A549 (cell line): ENCODE measurements at regions not wholly inside any gene's neighbourhood (a gene's known extent, or its start where the extent isn't known, plus 50 kb on each side); places are given as distances from the start of the nearest gene placed in this dataset.

Experiments
- ATAC-seq, 2 experiments: fragments of 200-7000 bp in 1 of 2; fragments of >200 bp in 1 of 2; cut with Nextera tagmentation in 1 of 2; cut with Tn5 transposase in 1 of 2; 3 replicates each; pipeline versions ENCODE4 v1.8.0 to v1.9.1; 2018 to 2020; ENCODE audit warnings: mild to moderate bottlenecking in 1 of 2, moderate library complexity in 1 of 2
- CTCF ChIA-PET: fragments of 300-600 bp; sonication (Branson Sonifier 250); formaldehyde crosslinking; extraction: SDS; loops from one replicate; lab custom pipeline; 2021; ENCODE audit warnings: antibody characterized with exemption, inconsistent platforms; lab: Yijun Ruan, JAX
- POLR2A ChIA-PET: fragments of 350-600 bp; formaldehyde crosslinking; extraction: SDS; loops from one replicate; lab custom pipeline; 2021; ENCODE audit warnings: antibody characterized with exemption, inconsistent platforms; lab: Yijun Ruan, JAX
- DNase-seq, 2 experiments: peaks; one replicate each; pipeline versions ENCODE4 v3.0.0 to v3.0.0-alpha.2; 2011 to 2016; ENCODE audit warnings: low read depth in 1 of 2, low spot score in 1 of 2
- FAIRE-seq: peaks from 2 replicates; lab custom pipeline; 2011; peaks lifted over from hg19 to GRCh38; lab: Jason Lieb, UNC
- H3K27ac ChIP-seq, 2 experiments: fragments of >200 bp; sonication (Bioruptor Twin); formaldehyde crosslinking; 3 replicates each; pipeline ENCODE4 v1.5.1; 2016 to 2017
- H3K4me1 ChIP-seq: fragments of >200 bp; sonication (Bioruptor Twin); formaldehyde crosslinking; 3 replicates; pipeline ENCODE4 v1.6.1; 2016
- H3K4me2 ChIP-seq: fragments of >200 bp; sonication (Bioruptor Twin); formaldehyde crosslinking; 3 replicates; pipeline ENCODE4 v1.6.1; 2016
- H3K4me3 ChIP-seq: fragments of >200 bp; sonication (Bioruptor Twin); formaldehyde crosslinking; 3 replicates; pipeline ENCODE4 v1.5.1; 2016
- H3K9me3 ChIP-seq: fragments of >200 bp; sonication (Bioruptor Twin); formaldehyde crosslinking; 3 replicates; pipeline ENCODE4 v1.6.1; 2016
- ATOH8 ChIP-seq: fragments of 250-450 bp; sonication (Bioruptor Pico); IDR thresholded peaks from 2 replicates; pipeline ENCODE4 v1.5.0; 2020; ENCODE audit warnings: low read depth, mild to moderate bottlenecking, moderate library complexity
- CEBPB ChIP-seq, 2 experiments: fragments of >200 bp in 1 of 2; sonication (Bioruptor Twin) in 1 of 2; formaldehyde crosslinking in 1 of 2; IDR thresholded peaks; 2 replicates each; pipeline ENCODE4 v1.6.1; 2012 to 2016
- CHD4 ChIP-seq: fragments of 200-600 bp; sonication (generic); IDR thresholded peaks from 2 replicates; pipeline ENCODE4 v1.6.1; 2016; ENCODE audit warnings: antibody characterized with exemption, mild to moderate bottlenecking, borderline replicate concordance
- EHF ChIP-seq: fragments of 250-450 bp; sonication (Bioruptor Pico); IDR thresholded peaks from 2 replicates; pipeline ENCODE4 v1.5.0; 2020; ENCODE audit warnings: mild to moderate bottlenecking
- EP300 ChIP-seq, 2 experiments: fragments of >200 bp; sonication (Bioruptor Twin); formaldehyde crosslinking; IDR thresholded peaks; 2 replicates in 1 of 2; 3 replicates in 1 of 2; pipeline ENCODE4 v1.6.1; 2016 to 2017
- FOXS1 ChIP-seq: fragments of 250-450 bp; sonication (Bioruptor Pico); IDR thresholded peaks from 2 replicates; pipeline ENCODE4 v1.5.0; 2020; ENCODE audit warnings: mild to moderate bottlenecking, moderate library complexity
- HES2 ChIP-seq: fragments of >200 bp; sonication (Bioruptor Twin); formaldehyde crosslinking; IDR thresholded peaks from 2 replicates; pipeline ENCODE4 v1.6.1; 2016
- HOXB5 ChIP-seq: fragments of 250-450 bp; sonication (Bioruptor Pico); IDR thresholded peaks from 2 replicates; pipeline ENCODE4 v1.5.0; 2020; ENCODE audit warnings: mild to moderate bottlenecking, moderate library complexity
- KDM1A ChIP-seq: fragments of 200-600 bp; sonication (generic); IDR thresholded peaks from 2 replicates; pipeline ENCODE4 v1.6.1; 2016; ENCODE audit warnings: low read depth, mild to moderate bottlenecking
- KDM5A ChIP-seq: fragments of 200-600 bp; sonication (generic); IDR thresholded peaks from 2 replicates; pipeline ENCODE4 v1.6.1; 2016; ENCODE audit warnings: antibody characterized with exemption, mild to moderate bottlenecking
- MAFK ChIP-seq: fragments of 450-650 bp; IDR thresholded peaks from 2 replicates; pipeline ENCODE4 v1.6.1; 2014; ENCODE audit not compliant: partially characterized antibody
- MAZ ChIP-seq: fragments of 150-350 bp; IDR thresholded peaks from 2 replicates; pipeline ENCODE4 v1.6.1; 2014; ENCODE audit warnings: antibody characterized with exemption, low read depth, low read length, borderline replicate concordance
- MYC ChIP-seq: IDR thresholded peaks from 2 replicates; pipeline ENCODE4 v1.6.1; 2012; ENCODE audit warnings: mild to moderate bottlenecking, inconsistent platforms, low read length, improper control_type of control experiment, borderline replicate concordance
- NFE2L2 ChIP-seq: fragments of 150-350 bp; conservative IDR thresholded peaks from 2 replicates; pipeline ENCODE4 v1.6.1; 2014; ENCODE audit warnings: low read length
- NPAS2 ChIP-seq: fragments of 250-450 bp; sonication (Bioruptor Pico); IDR thresholded peaks from 2 replicates; pipeline ENCODE4 v1.8.0; 2022; ENCODE audit warnings: mild to moderate bottlenecking, moderate library complexity, borderline replicate concordance
- NR3C1 ChIP-seq: fragments of >200 bp; sonication (Bioruptor Twin); formaldehyde crosslinking; IDR thresholded peaks from 3 replicates; pipeline ENCODE4 v1.6.1; 2017
- PHF8 ChIP-seq: fragments of 200-600 bp; sonication (generic); IDR thresholded peaks from 2 replicates; pipeline ENCODE4 v1.6.1; 2016; ENCODE audit warnings: low read depth, mild to moderate bottlenecking, antibody characterized with exemption, moderate library complexity, borderline replicate concordance
- RAD21 ChIP-seq, 2 experiments: fragments of >200 bp in 1 of 2; sonication (Bioruptor Twin) in 1 of 2; formaldehyde crosslinking in 1 of 2; IDR thresholded peaks in 1 of 2; conservative IDR thresholded peaks in 1 of 2; 2 replicates in 1 of 2; 3 replicates in 1 of 2; pipeline ENCODE4 v1.6.1; 2012 to 2018; ENCODE audit warnings: inconsistent platforms in 1 of 2
- REST ChIP-seq: fragments of 200-600 bp; sonication (generic); IDR thresholded peaks from 2 replicates; pipeline ENCODE4 v1.6.1; 2016; ENCODE audit warnings: antibody characterized with exemption, mild to moderate bottlenecking, moderate library complexity
- RNF2 ChIP-seq: fragments of 200-600 bp; sonication (generic); IDR thresholded peaks from 2 replicates; pipeline ENCODE4 v1.6.1; 2016; ENCODE audit warnings: low read depth, mild to moderate bottlenecking, antibody characterized with exemption, moderate library complexity, borderline replicate concordance
- TP53 ChIP-seq: fragments of 250-450 bp; sonication (Bioruptor Pico); IDR thresholded peaks from 2 replicates; pipeline ENCODE4 v1.5.0; 2021; ENCODE audit warnings: mild to moderate bottlenecking, moderate library complexity
- WGBS: methylation state at CpG from one replicate; pipeline ENCODE4 v1.1.6; 2017; ENCODE audit errors: missing lambda C conversion rate; 5-methylcytosine and 5-hydroxymethylcytosine counted together
- TF ChIP-seq, protein P1 (sequence below): IDR thresholded peaks from 2 replicates; pipeline ENCODE4 v1.6.1; 2012

GRCh38 chr17:65307961-65308316 is 170.8 kb downstream of the RGS9 start:
- 71% methylated on average over 3 of the region's 3 CpGs for WGBS
- FAIRE-seq (no peak), ATAC-seq (no peak), DNase-seq (no peak)
- Histone ChIP-seq H3K4me1 (no peaks in the 10 kb centered on the region), H3K9me3 (peaks cover 7% of the 10 kb centered on the region; the same call in 1 of the 3 replicates), H3K4me3 (no peak overlapping the region), H3K27ac (no peak overlapping the region), H3K4me2 (no peak overlapping the region)
- CTCF ChIA-PET, result interaction anchor here (1.3 to 3.7 kb wide), 2 partner anchors 13 to 30 kb away, joined by 4 to 16 read pairs; no protein-coding TSS in a partner anchor
- POLR2A ChIA-PET, result no interaction called here
- TF ChIP-seq EHF (CRISPR knock-in tag), result no peak
- TF ChIP-seq NFE2L2, result peak; percentile 73
- TF ChIP-seq MAFK, result peak; percentile 5
- TF ChIP-seq, all 56 proteins: peak for 2

- peak; percentile 42 to 64; a peak in 3 of 6 replicates for ATAC-seq
- no peak for FAIRE-seq
- CTCF ChIA-PET, result interaction anchor here (0.6 to 3.7 kb wide), 4 partner anchors 13 to 722 kb away, joined by 3 to 16 read pairs (median 6); no protein-coding TSS in a partner anchor
- Histone ChIP-seq H3K4me2 (no peak overlapping the region), H3K4me1 (no peaks in the 10 kb centered on the region), H3K27ac (no peak overlapping the region), H3K9me3 (peaks cover 7% of the 10 kb centered on the region; the same call in 1 of the 3 replicates), H3K4me3 (no peak overlapping the region)
- no peak for DNase-seq
- TF ChIP-seq NPAS2, result no peak
- TF ChIP-seq MYC, result no peak
- TF ChIP-seq TP53 (CRISPR knock-in tag), result no peak
- TF ChIP-seq PHF8, result no peak
- TF ChIP-seq KDM5A, result no peak
- TF ChIP-seq MAZ, result no peak
- no peak for TF ChIP-seq MAFK
- no peak for TF ChIP-seq HES2
- no peak for TF ChIP-seq ATOH8 (CRISPR knock-in tag)
- no peak for TF ChIP-seq RAD21 (conservative IDR thresholded peaks at IDR 0.05 in 1 of 2, IDR thresholded peaks at IDR 0.05 in 1 of 2)
- no peak for TF ChIP-seq KDM1A
- no peak for TF ChIP-seq CEBPB (IDR thresholded peaks at IDR 0.05)
- no peak for TF ChIP-seq EP300 (IDR thresholded peaks at IDR 0.05)
- no peak for TF ChIP-seq NR3C1
- 29% methylated on average over 9 of the region's 9 CpGs for WGBS
- POLR2A ChIA-PET, result no interaction called here
Measured at GRCh38 chr17:65307081-65307960, 170.2 kb downstream of the RGS9 start.

GRCh38 chr17:65305778-65306177 is 168.6 kb downstream of the RGS9 start:
- ChIA-PET POLR2A (no interaction called here), CTCF (interaction anchor here (0.9 to 2.4 kb wide), 2 partner anchors 12 to 25 kb away, joined by 4 to 8 read pairs; no protein-coding TSS in a partner anchor)
- Histone ChIP-seq H3K4me2 (no peak overlapping the region), H3K4me1 (no peaks in the 10 kb centered on the region), H3K4me3 (no peak overlapping the region), H3K27ac (no peak overlapping the region), H3K9me3 (peaks cover 7% of the 10 kb centered on the region; the same call in 1 of the 3 replicates)
- ATAC-seq (no peak), FAIRE-seq (no peak), DNase-seq (no peak)
- 37% methylated on average over 1 of the region's 1 CpG for WGBS
- TF ChIP-seq, protein P1, sequence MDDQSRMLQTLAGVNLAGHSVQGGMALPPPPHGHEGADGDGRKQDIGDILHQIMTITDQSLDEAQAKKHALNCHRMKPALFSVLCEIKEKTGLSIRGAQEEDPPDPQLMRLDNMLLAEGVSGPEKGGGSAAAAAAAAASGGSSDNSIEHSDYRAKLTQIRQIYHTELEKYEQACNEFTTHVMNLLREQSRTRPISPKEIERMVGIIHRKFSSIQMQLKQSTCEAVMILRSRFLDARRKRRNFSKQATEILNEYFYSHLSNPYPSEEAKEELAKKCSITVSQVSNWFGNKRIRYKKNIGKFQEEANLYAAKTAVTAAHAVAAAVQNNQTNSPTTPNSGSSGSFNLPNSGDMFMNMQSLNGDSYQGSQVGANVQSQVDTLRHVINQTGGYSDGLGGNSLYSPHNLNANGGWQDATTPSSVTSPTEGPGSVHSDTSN, result no peak
- TF ChIP-seq REST (no peak), FOXS1 (CRISPR knock-in tag) (no peak), CHD4 (no peak), MAFK (no peak), HOXB5 (CRISPR knock-in tag) (no peak), KDM5A (no peak), TP53 (CRISPR knock-in tag) (no peak), ATOH8 (CRISPR knock-in tag) (no peak), EHF (CRISPR knock-in tag) (no peak), RNF2 (no peak)
